ENCODE measurements at regions not wholly inside any gene's neighbourhood (a gene's known extent, or its start where the extent isn't known, plus 50 kb on each side); places are given as distances from the start of the nearest gene placed in this dataset.

DNA sequence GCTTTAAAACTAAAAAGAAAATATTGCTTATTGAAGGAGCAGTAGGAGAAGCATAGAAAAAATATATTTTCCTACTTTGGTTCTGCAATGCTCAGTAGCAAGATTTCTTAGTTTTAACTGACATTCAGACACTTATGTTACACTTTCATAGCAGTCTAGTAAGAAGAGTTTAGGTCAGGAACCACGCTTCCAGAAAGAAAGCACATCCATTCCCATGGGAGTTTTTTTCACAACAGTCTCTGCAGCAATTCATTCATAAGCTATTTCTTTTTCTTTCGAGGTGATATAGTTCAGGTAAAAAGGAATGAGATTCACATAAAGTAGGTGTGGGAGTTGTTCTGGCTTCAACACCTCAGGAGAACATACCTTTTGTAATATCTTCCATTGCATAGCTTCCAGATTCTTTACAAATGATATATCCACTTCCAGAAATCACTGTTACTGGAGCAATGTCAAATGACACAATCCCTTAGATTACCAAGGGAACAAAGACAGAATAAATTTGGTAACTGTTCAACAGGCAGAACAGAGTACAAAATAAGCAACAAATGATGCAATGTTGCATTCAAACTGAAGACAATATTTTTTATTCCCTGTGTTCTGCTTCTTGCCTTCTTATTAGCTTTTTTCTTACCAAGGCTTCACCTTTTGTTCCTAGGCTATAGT lies 95.2 kb upstream of the GULP1 start:
- intact Hi-C loops (cut with micrococcal nuclease), result no loop called here
- CTCF ChIA-PET, result interaction anchor here (0.9 kb wide), 1 partner anchor 95 kb away, joined by 3 read pairs; the partner anchor contains the start of gene GULP1
- Mint-ChIP-seq H3K4me3 (ENCODE audit: unreplicated experiment) (no peak overlapping the region), H3K36me3 (ENCODE audit: insufficient read depth, unreplicated experiment) (no peaks in the 10 kb centered on the region), H3K4me1 (ENCODE audit: insufficient read depth, unreplicated experiment) (peaks cover 20% of the 10 kb centered on the region), H3K27me3 (ENCODE audit: insufficient read depth, unreplicated experiment) (no peaks in the 10 kb centered on the region), H3K9me3 (ENCODE audit: unreplicated experiment) (no peaks in the 10 kb centered on the region), H3K27ac (ENCODE audit: low read depth, unreplicated experiment) (no peak overlapping the region)
- TF ChIP-seq, protein P1, sequence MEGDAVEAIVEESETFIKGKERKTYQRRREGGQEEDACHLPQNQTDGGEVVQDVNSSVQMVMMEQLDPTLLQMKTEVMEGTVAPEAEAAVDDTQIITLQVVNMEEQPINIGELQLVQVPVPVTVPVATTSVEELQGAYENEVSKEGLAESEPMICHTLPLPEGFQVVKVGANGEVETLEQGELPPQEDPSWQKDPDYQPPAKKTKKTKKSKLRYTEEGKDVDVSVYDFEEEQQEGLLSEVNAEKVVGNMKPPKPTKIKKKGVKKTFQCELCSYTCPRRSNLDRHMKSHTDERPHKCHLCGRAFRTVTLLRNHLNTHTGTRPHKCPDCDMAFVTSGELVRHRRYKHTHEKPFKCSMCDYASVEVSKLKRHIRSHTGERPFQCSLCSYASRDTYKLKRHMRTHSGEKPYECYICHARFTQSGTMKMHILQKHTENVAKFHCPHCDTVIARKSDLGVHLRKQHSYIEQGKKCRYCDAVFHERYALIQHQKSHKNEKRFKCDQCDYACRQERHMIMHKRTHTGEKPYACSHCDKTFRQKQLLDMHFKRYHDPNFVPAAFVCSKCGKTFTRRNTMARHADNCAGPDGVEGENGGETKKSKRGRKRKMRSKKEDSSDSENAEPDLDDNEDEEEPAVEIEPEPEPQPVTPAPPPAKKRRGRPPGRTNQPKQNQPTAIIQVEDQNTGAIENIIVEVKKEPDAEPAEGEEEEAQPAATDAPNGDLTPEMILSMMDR (IDR thresholded peaks at IDR 0.05; ENCODE audit: unreplicated experiment), result no peak
- BruUV-seq (replicated peaks), result no TSS peak
- POLR2A ChIA-PET, result interaction anchor here (0.8 kb wide), 1 partner anchor 96 kb away, joined by 4 read pairs; no protein-coding TSS in a partner anchor
- peak; percentile 18 for DNase-seq (ENCODE audit: unreplicated experiment)

DNA sequence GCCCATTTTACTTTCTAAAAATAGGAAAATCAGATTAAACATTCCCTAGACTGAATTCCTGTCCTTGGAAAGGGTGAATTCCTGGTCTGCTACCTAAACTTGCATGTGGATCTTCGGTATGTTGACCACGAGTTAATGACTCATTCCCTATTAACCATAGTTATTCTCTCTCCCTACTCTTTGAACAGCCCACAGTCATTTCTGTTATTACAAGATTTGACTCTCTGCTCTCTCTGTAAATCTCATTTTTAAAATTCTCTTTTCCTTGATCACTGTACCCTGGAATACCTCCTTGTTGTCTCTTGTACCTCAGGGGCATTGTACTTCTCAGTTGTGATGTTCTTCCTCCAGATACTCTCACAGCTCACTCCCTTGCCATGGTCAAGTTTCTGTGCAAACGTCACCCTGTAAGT lies 92.0 kb upstream of the GULP1 start:
- Mint-ChIP-seq H3K9me3 (ENCODE audit: unreplicated experiment) (no peaks in the 10 kb centered on the region), H3K4me1 (ENCODE audit: insufficient read depth, unreplicated experiment) (peaks cover 12% of the 10 kb centered on the region), H3K27ac (ENCODE audit: low read depth, unreplicated experiment) (peak overlapping the region; percentile 29), H3K36me3 (ENCODE audit: insufficient read depth, unreplicated experiment) (no peaks in the 10 kb centered on the region), H3K27me3 (ENCODE audit: insufficient read depth, unreplicated experiment) (no peaks in the 10 kb centered on the region), H3K4me3 (ENCODE audit: unreplicated experiment) (no peak overlapping the region)
- CTCF ChIA-PET, result interaction anchor here (0.9 to 1.6 kb wide), 2 partner anchors 17 to 92 kb away, joined by 3 to 6 read pairs; partner anchors contain the start of gene GULP1
- TF ChIP-seq, protein P1 (IDR thresholded peaks at IDR 0.05; ENCODE audit: unreplicated experiment), result no peak
- intact Hi-C loops (cut with micrococcal nuclease), result no loop called here
- BruUV-seq (replicated peaks), result no TSS peak
- POLR2A ChIA-PET, result interaction anchor here (0.7 to 0.9 kb wide), 2 partner anchors 12 to 38 kb away, joined by 3 read pairs; no protein-coding TSS in a partner anchor
- peak; percentile 9 for DNase-seq (ENCODE audit: unreplicated experiment)

DNA sequence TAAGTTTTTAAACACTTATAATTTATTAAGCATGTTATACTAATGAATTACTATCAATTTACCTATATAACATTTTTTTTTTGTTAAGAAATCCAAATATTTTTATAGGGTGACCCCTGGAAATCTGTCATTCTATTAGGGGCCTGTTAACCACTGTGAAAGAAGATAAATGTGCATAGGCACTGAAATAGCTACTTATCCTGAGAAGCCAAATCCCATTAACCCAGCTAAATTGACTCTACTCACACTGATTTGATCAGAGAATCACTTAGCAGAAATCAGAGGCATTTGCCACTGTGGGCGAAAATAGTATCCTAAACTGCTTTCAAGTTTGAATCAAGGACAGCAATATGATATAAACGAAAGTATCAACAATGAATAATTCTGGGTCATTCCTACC lies 90.0 kb upstream of the GULP1 start:
- no peaks in the 10 kb centered on the region for H3K36me3 Mint-ChIP-seq (ENCODE audit: insufficient read depth, unreplicated experiment)
- peaks cover 12% of the 10 kb centered on the region for H3K4me1 Mint-ChIP-seq (ENCODE audit: insufficient read depth, unreplicated experiment)
- CTCF ChIA-PET, result no interaction called here
- intact Hi-C loops (cut with micrococcal nuclease), result no loop called here
- no peaks in the 10 kb centered on the region for H3K9me3 Mint-ChIP-seq (ENCODE audit: unreplicated experiment)
- TF ChIP-seq, protein P1 (IDR thresholded peaks at IDR 0.05; ENCODE audit: unreplicated experiment), result no peak
- no peak for DNase-seq (ENCODE audit: unreplicated experiment)
- no peak overlapping the region for H3K4me3 Mint-ChIP-seq (ENCODE audit: unreplicated experiment)
- H3K27me3 Mint-ChIP-seq (ENCODE audit: insufficient read depth, unreplicated experiment), result no peaks in the 10 kb centered on the region
- no peak overlapping the region for H3K27ac Mint-ChIP-seq (ENCODE audit: low read depth, unreplicated experiment)
- no TSS peak for BruUV-seq (replicated peaks)
- POLR2A ChIA-PET, result no interaction called here

DNA sequence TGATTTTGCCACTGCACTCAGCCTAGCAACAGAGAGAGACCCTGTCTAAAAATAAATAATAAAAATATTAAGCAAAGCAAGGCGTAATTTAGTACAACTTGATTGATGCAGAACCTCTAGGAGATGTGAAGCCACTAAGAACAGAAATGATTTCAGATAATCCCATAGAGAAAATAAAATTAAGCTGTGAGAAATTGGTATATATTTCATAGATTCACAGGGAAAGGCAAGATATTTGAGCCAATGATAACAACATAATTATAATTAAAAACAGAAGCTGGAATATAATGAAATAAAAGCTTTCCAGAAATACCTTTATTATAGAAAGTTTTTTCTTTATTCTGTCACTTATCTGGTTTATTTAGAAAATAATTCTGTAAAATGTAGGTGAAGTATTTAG lies 88.9 kb upstream of the GULP1 start:
- no peaks in the 10 kb centered on the region for H3K36me3 Mint-ChIP-seq (ENCODE audit: insufficient read depth, unreplicated experiment)
- no peak overlapping the region for H3K27ac Mint-ChIP-seq (ENCODE audit: low read depth, unreplicated experiment)
- TF ChIP-seq, protein P1 (IDR thresholded peaks at IDR 0.05; ENCODE audit: unreplicated experiment), result no peak
- peaks cover 6% of the 10 kb centered on the region for H3K4me1 Mint-ChIP-seq (ENCODE audit: insufficient read depth, unreplicated experiment)
- no peak overlapping the region for H3K4me3 Mint-ChIP-seq (ENCODE audit: unreplicated experiment)
- H3K9me3 Mint-ChIP-seq (ENCODE audit: unreplicated experiment), result no peaks in the 10 kb centered on the region
- CTCF ChIA-PET, result interaction anchor here (0.6 to 1.5 kb wide), 3 partner anchors 9 to 166 kb away, joined by 3 to 4 read pairs (median 3); no protein-coding TSS in a partner anchor
- POLR2A ChIA-PET, result no interaction called here
- intact Hi-C loops (cut with micrococcal nuclease), result no loop called here
- DNase-seq (ENCODE audit: unreplicated experiment), result no peak
- no peaks in the 10 kb centered on the region for H3K27me3 Mint-ChIP-seq (ENCODE audit: insufficient read depth, unreplicated experiment)
- BruUV-seq (replicated peaks), result no TSS peak

Measured in MCF 10A (cell line).